GM12872 (cell line): ENCODE measurements at regions not wholly inside any gene's neighbourhood (a gene's known extent, or its start where the extent isn't known, plus 50 kb on each side); places are given as distances from the start of the nearest gene placed in this dataset.

Experiments used
- CTCF ChIP-seq: IDR thresholded peaks from 3 replicates; pipeline ENCODE4 v1.5.1; 2011; ENCODE audit warnings: low read depth, mild to moderate bottlenecking, low read length, moderate library complexity; ENCODE audit not compliant: insufficient read depth

- TF ChIP-seq CTCF, result no peak
Observed at GRCh38 chr1:207202480-207202879, 98.4 kb downstream of the C4BPA start.

GRCh38 chr1:207203541-207203940, 99.5 kb downstream of the C4BPA start:
- TF ChIP-seq CTCF, result no peak

- no peak for TF ChIP-seq CTCF
Observed at GRCh38 chr1:207205614-207206061, 101.6 kb downstream of the C4BPA start.

- no peak for TF ChIP-seq CTCF
Observed at GRCh38 chr1:207214453-207214852, 107.0 kb upstream of the CD55 start.

- TF ChIP-seq CTCF, result no peak
Observed at GRCh38 chr1:207217778-207218511, 103.5 kb upstream of the CD55 start.

GRCh38 chr1:207218512-207219362, 102.7 kb upstream of the CD55 start:
- TF ChIP-seq CTCF, result no peak
